ENCODE measurements at regions not wholly inside any gene's neighbourhood (a gene's known extent, or its start where the extent isn't known, plus 50 kb on each side); places are given as distances from the start of the nearest gene placed in this dataset.

DNA sequence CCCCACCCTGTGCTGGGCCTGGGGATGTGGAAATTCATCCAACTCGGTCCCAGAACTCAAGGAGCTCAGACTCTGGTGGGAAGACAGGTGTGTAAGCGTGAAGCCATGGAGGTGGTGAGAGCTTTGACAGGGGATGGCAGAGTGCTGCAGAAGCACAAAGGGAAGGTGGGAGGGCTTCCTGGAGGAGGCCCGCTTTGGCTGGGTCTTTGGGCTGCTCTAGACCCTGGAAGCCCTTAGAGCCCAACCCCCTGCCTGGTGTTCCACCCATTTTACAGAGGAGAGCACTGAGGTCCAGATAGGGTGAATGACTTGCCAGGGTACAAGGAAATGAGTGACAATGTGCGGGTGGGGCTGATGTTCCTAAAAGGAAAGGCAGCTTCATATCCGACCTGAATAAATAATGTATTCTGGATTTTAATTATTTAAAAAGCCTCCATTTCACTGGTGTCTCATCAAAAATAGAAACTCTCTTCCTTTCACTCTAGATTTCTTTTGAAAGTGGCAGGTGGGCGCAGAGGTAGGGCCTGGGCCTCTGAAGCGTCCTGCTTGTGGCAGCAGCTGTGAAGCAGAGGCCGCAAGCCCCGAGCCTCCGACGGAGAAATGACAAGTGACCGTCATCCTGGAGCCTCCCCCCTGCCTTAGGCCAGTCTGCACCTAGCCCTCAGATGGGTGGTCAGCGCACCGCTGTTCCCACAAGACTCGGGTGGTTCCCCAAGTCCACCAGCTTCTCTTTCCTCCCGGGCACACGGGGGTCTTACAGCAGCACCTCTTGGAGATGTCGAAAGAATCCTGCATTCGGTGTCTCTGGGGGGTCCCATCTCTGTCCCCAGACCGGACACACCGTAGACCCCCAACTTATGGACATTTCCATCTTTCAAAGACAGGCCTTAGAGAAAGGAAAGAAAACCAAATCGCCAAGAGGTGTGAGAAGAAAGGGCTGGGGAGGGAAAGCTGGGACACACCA lies 71.0 kb upstream of the TAF1B start:
- DNase-seq (ENCODE audit: low spot score): no peak

DNA sequence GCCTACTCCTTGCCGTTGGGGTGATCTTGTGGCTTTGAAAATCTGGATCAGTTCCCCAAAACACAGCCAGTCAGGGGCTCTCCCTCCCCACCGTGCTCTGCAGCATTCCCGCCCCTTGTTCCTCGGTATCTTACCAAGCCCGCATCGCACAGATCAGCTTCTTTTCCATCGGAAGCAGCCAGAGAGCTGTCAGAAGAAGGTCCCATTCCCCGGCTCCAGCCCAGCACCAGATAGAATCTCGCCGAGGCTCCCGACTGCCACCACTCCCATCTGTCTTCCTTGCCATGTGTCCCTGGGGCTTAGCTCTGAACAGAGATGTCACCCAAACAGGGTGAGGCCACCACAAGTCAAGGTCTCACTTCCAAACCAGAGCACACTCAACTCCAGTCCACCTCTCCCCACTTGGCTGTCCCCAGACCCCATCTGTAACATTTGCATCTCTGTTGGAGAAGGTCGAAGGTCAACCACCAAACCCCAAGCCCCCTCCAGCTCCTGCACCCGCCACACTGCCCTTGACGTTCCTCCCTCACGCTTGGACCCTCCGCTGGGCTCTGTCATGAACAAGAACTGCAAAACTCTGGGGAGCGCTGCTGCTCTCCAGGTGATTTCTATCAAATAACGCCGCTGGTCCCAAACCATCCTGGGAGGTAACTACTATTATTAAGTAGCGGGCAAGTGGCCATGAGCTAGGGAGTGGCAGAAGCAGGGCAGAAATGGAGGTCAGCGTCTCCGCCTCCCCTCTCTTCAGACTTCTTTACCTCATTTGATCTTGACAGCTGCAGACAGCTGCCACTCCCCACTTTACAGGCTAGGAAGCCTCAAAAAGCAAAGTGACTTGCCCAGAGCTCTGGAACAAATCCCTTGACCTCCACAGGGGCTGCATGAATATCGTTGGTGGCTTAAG lies 70.0 kb upstream of the TAF1B start:
- DNase-seq (ENCODE audit: low spot score): no peak

DNA sequence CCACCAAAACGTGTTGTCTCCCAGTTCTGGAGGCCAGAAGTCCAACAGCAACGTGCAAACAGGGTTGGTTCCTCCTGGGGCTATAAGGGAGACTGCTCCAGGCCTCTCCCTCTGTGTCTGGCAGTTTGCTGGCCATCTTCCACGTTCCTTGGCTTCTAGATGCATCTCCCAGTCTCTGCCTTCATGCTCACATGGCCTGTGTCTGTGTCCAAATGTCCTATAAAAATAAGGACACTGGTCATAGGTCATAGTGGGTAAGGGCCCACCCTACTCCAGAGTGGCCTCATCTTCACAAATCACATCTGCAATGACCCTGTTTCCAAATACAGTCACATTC lies 69.4 kb upstream of the TAF1B start:
- no peak for DNase-seq (ENCODE audit: low spot score)

DNA sequence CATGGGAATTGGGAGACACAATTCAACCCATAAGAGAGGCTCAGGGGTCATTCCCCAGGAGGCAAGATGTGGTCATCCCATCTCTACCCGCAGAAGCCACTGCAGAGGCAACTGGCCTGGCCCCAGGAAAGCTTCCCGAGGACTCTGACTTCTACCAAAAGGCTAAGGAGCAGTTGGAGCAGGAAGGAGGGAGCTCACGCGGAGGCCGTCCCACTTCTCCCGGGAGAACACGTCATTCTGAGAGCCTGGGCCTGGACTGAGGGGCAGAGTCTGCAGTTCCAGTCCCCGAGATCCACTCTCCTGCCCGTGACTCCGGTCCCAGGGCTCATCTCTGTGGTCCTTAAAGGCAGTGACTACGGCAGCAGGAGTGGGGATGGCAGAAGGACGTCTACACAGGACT lies 69.0 kb upstream of the TAF1B start:
- no peak for DNase-seq (ENCODE audit: low spot score)

DNA sequence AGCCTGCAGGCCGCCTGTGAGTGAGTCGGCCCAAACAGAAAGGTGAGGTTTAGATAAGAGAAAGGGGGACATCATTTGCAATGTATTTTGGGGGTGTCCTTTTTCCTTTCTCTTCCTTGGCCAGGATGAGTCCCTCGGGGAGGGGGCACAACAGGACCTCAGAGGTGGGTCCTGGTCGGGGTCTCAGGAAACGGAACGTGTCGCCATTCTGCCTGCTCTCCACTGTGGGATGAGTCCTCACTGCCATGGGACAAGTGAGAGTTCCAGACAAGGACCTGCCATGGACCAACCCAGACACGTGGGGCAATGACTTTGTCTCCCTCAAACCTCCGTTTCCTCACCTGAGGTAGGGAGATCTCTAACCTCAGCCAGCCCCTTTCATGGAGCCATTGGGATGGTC lies 67.9 kb upstream of the TAF1B start:
- no peak for DNase-seq (ENCODE audit: low spot score)

DNA sequence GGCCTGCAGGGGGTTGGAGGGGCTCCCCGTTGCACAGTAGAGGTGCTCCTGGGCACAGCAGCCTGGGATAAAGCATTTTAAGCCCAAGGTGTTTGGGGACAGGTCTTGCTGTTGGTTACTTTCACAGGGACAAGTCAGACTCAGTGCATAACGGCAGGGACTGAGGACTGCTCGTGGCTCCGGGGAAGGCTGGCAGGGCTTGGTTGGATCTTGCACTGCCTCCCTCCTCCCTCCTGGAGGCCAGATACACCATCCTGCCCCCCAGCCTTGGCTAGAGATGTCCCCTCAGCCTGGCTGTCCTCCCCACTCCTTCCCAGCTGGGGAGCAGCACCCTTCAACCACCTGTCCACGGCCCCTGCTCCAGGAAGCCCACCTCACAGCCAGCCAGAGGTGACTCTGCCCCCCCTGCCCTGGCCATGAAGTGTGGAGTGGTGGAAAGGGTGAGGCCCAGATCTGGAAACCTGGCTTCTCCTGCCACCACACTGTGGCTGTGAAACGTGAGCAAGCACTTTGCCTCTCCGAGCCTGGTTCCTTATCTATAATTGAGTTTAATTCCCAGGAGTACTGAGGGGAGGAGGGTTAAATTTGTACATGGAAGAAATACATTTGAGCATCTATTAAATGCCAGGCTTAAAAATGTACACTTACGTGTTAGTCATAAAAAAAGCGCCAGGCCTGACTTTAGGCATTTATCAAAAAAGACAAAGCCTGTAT lies 67.1 kb upstream of the TAF1B start:
- DNase-seq (ENCODE audit: low spot score): no peak

DNA sequence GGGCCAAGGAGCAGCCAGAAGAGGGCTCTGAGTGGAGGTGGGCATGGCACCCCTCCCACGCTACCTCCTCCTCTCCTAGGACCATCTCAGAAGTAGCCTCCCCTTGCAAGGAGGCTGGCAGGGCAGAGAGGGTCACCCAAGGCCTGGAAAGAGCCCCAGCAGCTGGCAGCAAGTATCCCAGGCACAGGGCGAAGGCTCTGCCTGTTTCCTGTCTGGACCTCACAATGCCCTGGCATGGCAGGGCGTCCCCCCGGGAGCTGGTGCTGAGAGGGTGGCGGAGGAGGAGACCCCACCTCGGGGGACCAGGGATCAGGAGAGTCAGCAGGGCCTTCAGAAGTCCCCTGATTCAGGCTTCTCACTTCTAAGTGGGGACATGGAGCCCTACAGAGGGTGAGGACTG lies 66.2 kb upstream of the TAF1B start:
- DNase-seq (ENCODE audit: low spot score): no peak

DNA sequence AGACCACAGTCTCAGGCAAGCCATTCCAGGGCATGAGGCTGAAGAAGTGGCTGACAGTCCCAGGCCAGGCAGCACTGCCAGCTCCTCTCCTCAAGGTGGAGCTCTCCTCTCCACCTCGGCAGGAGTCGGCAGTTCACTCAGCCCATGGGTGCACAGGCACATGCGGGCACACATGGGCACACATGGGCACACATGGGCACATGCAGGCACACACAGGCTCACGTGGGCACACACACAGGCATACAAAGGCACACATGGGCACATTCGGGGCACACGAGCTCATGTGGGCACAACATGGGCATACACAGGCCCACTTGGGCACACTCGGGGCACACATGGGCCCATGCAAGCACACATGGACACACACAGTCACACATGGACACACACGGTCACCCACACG lies 65.3 kb upstream of the TAF1B start:
- DNase-seq (ENCODE audit: low spot score): no peak

DNA sequence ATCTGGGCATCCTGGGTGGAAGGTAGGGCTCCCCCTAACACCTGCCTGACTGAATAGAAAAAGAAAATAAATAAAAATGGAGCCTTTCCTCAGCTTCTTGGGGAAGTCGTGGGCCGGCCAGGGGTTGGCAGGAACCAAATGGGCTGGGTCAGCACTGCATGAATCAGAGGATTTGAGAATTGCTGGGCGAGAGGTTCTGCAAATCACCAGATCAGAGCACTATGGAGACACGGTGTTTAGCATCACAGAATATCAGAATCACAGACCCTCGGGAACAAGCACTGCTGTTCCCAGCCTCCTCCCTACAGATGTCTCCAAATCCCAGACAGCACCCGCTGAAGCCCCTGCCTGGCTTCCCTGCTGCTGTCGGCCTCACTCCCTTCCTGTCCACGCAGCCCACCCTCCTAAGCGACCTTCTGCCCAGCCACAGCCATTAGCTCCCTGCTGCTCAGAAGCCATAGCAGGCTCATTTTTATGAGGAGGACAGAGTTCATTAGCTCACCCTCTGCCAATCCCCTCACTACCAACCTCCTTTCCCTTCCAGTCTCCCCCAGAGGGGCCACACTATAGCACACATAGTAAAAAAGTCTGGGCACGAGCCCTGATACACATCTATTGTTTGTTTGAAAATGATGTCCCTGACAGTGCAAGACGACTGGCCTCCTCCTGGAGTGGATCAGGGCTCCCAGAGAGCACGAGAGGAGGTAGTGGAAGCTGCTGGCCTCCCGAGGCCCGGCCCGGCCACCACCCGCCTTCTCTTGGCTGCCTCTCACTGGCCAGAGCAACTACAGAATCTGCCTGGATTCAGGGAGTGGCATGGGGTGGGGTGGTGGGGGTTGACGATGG lies 64.6 kb upstream of the TAF1B start:
- no peak for DNase-seq (ENCODE audit: low spot score)

DNA sequence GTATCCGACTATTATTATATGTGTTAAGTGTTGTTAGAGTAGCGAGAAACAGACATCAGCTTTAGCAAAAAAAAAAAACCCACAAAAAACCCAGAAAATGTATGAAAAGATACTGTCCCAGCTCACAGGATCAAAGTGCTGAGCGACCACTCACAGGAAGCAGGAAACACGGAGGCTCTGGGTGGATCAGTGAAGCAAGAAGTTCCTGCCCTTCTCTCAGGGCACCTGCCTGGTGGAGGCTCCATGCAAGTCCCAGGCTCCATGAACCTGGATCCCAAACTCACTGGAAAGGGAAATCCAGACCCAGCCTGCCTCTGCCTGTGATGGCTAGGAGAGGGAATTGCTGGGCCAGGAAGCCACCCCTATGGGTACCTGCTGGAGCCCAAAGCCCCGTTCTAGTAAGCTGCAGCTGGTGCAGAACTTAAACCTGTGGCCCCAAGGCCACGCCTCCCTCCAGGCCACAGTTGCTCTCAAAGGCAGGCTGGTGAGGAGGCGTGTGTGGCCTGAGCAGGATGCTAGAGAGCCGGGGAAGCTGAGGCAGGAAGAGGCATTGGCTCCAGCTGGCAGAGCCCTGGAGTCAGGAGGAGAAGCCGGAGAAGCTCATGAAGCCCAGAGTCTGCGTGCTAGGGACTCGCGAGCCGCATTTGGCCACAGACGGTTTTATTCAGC lies 63.5 kb upstream of the TAF1B start:
- no peak for DNase-seq (ENCODE audit: low spot score)

DNA sequence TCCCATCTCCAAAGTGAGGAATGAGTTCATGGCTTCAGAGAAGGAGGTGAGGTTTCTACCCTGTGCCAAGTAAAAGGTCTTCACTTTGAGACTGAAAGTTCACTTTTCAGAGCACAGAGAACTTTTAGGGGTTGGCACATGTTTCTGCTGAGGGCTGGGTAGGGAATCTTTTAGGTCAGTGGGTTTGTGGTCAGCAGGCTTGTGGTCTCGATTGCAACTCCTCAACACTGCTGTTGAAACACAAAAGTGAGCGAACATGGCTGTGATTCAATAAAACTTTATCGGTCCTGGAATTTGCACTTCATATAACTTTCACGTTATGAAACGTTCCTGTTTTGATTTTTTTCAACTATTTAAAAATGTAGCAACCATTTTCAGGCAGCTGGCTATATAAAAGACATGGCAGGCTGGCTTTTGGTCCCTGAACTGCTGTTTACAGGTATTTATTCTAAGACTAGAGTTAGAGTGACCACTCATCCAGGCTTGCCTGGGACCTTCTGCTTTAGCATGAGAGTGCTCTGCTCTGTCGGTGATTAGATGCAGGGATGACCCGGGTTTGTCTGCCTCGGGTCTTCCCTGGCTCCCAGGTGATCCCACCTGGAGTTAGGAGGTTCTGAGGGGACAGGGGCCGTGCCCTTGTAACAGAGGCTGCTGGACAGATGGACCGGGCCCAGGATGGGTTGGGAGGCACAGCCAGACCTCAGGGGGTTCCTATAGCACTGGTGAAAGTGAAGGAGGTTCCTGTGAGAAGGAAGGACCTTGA lies 62.7 kb upstream of the TAF1B start:
- DNase-seq (ENCODE audit: low spot score): no peak

DNA sequence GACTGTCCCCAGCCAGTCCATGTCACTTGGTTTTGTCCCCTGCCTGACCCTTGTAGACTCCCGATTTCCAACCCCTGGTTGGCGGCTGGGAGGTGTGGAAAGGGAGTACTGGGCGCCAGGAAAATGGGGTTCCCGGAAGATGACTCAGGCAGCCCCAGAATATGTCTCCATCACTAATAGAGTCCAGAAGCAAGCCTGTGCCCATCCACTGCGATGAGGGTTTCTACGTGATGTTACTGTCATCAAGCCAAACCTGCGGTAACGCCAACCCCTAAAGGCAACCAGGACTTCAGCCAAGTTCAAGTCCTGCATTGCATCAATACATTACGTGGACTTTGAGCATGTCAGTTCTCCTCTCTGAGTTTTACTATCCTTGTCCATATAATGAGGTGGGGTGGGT lies 62.0 kb upstream of the TAF1B start:
- no peak for DNase-seq (ENCODE audit: low spot score)

DNA sequence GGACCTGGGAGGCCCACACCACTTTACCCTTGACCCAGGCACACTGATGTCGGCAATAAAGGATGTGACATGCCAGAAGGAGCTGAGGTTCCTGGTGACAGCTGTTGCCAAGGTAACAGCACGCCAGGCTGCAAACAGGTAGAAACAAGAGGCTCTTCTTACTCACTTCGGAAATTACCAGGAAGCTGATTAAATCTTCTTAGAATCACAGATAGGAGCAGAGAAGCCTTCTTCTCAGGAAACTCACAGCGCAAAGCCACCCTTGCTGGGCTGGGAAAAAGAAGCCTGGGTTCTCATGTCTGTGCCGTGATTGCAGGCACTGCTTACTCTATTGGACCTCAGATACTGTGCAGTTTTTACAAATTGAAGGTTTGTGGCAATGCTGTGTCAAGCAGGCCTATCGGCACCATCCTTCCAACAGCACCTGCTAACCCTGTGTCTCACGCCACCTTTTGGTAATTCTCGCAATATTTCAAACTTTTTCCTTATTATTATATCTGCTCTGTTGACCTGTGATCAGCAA lies 61.0 kb upstream of the TAF1B start:
- DNase-seq (ENCODE audit: low spot score): no peak

DNA sequence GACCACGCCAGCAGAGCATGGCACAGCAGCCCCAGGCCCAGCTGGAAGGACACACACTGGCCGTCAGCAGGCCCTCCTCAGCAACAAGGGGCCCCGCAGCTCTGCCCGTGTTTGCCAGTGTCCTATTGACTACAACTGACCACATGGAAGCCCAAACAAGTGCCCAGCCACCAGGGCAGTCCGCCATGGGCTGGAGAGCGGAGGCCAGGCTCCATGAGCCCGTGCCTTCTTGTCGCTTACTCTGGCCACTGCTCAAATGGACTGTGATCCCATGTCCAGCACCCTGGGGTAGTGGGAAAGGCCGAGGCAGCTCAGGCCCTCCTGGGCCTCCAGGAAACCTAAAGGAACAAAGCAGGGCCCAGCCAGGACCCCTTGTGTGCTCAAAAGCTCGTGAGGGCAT lies 53.9 kb upstream of the TAF1B start:
- DNase-seq (ENCODE audit: low spot score): no peak

DNA sequence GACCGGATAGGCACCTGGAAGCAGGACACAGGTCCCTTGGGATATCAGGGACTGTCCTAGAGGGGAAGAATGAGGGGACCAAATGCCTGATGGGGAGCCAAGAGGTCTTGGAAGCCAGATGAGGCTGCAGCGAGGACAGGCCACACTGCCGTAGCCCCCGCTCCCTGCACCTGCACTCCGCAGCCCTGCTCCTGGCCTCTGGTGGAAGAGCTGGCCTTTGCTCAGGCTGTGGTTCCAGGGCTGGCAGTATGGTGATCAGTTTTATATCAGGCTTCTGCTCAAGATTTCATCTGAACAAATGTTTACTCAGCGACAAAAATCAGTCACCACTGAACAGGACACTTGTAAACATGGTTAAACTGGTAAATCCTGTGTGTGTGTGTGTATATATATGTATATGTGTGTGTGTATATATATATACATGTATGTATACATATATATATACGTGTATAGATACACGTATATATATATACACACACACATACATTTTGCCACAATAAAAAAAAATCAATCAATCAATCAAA lies 52.5 kb upstream of the TAF1B start:
- DNase-seq (ENCODE audit: low spot score): no peak

DNA sequence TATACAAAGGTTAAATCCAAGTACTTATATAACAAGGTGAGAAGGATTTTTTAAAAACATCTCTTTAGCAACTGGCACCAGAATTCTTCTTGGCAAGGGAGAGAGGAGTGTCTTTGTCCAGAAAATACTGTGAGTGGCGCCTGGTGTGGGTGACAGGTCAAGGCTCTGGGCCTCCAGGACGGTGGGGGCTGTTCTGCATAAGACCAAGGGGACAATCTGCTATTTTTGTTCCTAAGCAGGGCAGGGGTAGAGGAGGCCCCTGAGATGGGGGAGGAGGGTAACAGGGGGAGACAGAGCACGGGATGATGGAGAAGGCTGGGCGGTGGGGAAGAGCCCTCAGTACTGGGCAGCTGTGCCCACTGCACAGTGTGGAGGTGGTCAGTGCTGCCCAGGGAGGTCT lies 51.6 kb upstream of the TAF1B start:
- DNase-seq (ENCODE audit: low spot score): no peak

DNA sequence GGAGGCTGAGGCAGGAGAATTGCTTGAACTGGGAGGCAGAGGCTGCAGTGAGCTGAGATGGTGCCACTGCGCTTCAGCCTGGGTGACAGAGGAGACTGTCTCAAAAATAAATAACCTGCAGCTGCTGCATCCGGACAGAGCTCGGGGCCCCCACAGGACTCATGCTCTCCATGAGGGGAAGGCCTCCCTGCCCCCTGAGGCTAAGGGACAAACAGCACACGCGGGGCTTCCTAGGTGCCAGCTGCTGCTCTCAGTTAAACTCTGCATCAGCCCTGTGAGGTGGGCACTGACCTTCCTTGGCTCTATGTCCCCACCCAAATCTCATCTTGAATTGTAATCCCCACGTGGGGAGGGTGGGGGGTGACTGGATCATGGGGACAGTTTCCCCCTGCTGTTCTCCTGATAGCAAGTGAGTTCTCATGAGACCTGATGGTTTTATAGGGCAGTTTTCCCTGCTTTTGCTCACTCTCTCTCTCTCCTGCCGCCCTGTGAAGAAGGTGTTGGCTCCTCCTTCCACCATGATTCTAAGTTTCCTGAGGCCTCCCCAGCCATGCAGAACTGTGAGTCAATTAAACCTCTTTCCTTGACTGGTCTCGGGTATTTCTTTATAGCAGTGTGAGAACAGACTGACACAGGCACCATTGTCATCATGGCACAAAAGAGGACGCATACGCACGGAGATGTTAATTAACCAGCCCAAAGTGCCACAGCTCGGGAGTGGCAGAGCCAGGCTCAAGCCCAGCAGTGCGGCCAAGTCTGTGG lies 49.9 kb upstream of the TAF1B start:
- no peak for DNase-seq (ENCODE audit: low spot score)

Measured in globus pallidus (tissue), 1 donor.